ENCODE measurements at regions not wholly inside any gene's neighbourhood (a gene's known extent, or its start where the extent isn't known, plus 50 kb on each side); places are given as distances from the start of the nearest gene placed in this dataset.

- ChIA-PET POLR2A (ENCODE audit: partially characterized antibody) (no interaction called here), CTCF (ENCODE audit: partially characterized antibody) (no interaction called here)
- Histone ChIP-seq H3K4me1 (replicated peaks in 1 of 4; ENCODE audit: control insufficient read depth in 3 of 4, insufficient read depth in 4 of 4, low read length in 3 of 4) (no peaks in the 10 kb centered on the region), H3K14ac (ENCODE audit: insufficient read length) (no peak overlapping the region), H2BK20ac (ENCODE audit: low read length) (no peak overlapping the region), H3K56ac (replicated peaks; ENCODE audit: insufficient read length, low read depth, low read length) (no peak overlapping the region), H4K8ac (ENCODE audit: extremely low read depth, insufficient read depth, low read length) (no peak overlapping the region), H3K23ac (ENCODE audit: insufficient read length) (no peak overlapping the region), H3K4ac (replicated peaks; ENCODE audit: insufficient read length, low read depth, low read length) (no peak overlapping the region), H3K4me3 (ENCODE audit: extremely low read depth in 1 of 4, insufficient read depth in 2 of 4, low read depth in 3 of 4, low read length in 4 of 4) (no peak overlapping the region), H4K91ac (replicated peaks; ENCODE audit: insufficient read length, low read length) (no peak overlapping the region), H3K79me2 (ENCODE audit: control insufficient read depth in 1 of 2, insufficient read depth in 2 of 2, low read length in 2 of 2) (no peaks in the 10 kb centered on the region), H2BK12ac (ENCODE audit: low read depth, low read length) (no peak overlapping the region), H3K23me2 (ENCODE audit: low read depth, low read length) (no peaks in the 10 kb centered on the region), H4K5ac (ENCODE audit: insufficient read length, low read depth, low read length) (no peak overlapping the region), H2AK5ac (ENCODE audit: low read depth, low read length) (no peak overlapping the region), H3K9ac (replicated peaks in 1 of 4; ENCODE audit: extremely low read depth in 1 of 4, low read depth in 3 of 4, low read length in 3 of 4) (no peak overlapping the region), H3K4me2 (ENCODE audit: insufficient read depth in 1 of 2, low read depth in 2 of 2, low read length in 2 of 2) (no peak overlapping the region), H3K36me3 (ENCODE audit: control insufficient read depth in 2 of 4, insufficient read depth in 4 of 4, low read length in 3 of 4) (no peaks in the 10 kb centered on the region), H4K20me1 (replicated peaks in 1 of 2; ENCODE audit: control insufficient read depth in 1 of 2, insufficient read depth in 2 of 2, low read length in 2 of 2) (no peaks in the 10 kb centered on the region), H2BK5ac (ENCODE audit: low read depth, low read length) (no peak overlapping the region), H3K27me3 (replicated peaks in 1 of 4; ENCODE audit: control insufficient read depth in 3 of 4, extremely low read depth in 1 of 4, insufficient read depth in 3 of 4, low read length in 3 of 4) (no peaks in the 10 kb centered on the region), H2BK15ac (ENCODE audit: low read length) (no peak overlapping the region), H2BK120ac (replicated peaks; ENCODE audit: low read depth, low read length) (no peak overlapping the region), H3K79me1 (ENCODE audit: low read depth, low read length) (no peaks in the 10 kb centered on the region), H3K18ac (ENCODE audit: extremely low read depth, low read length) (no peak overlapping the region), H2AFZ (ENCODE audit: low read length) (no peak overlapping the region), H3K27ac (ENCODE audit: low read depth, low read length) (no peak overlapping the region), H3K9me3 (ENCODE audit: insufficient read depth in 2 of 2, low read depth in 1 of 2, low read length in 1 of 2) (no peaks in the 10 kb centered on the region)
- FAIRE-seq, result no peak
- WGBS, 2 experiments (ENCODE audit: extremely low coverage in 1 of 2, insufficient coverage in 1 of 2, insufficient read length in 1 of 2, insufficient replicate concordance in 2 of 2, low coverage in 1 of 2, low lambda C conversion rate in 2 of 2, missing lambda C conversion rate in 1 of 2), result 38% methylated on average over 5 of the region's 5 CpGs; no CpG with 5 or more reads in 1 of the 2 experiments
- no peak for DNase-seq (ENCODE audit: low read depth in 1 of 2, low spot score in 2 of 2)
- no peak for TF ChIP-seq CHD2 (IDR thresholded peaks at IDR 0.05; ENCODE audit: low read length)
- TF ChIP-seq PHF8 (conservative IDR thresholded peaks at IDR 0.05; ENCODE audit: low read depth, low read length), result no peak
- no peak for TF ChIP-seq CTCF (IDR thresholded peaks at IDR 0.05; ENCODE audit: control extremely low read depth in 1 of 3, insufficient read depth in 1 of 3, low read depth in 1 of 3, low read length in 3 of 3)
- TF ChIP-seq HDAC2 (IDR thresholded peaks at IDR 0.05; ENCODE audit: borderline replicate concordance in 1 of 2, low read depth in 2 of 2, low read length in 2 of 2), result no peak
- TF ChIP-seq TAF1 (IDR thresholded peaks at IDR 0.05; ENCODE audit: low read depth, low read length), result no peak
- no peak for TF ChIP-seq KDM4A (IDR thresholded peaks at IDR 0.05; ENCODE audit: low read depth, low read length, severe bottlenecking)
- no peak for TF ChIP-seq TBP (IDR thresholded peaks at IDR 0.05; ENCODE audit: low read depth, low read length)
- TF ChIP-seq ATF2 (IDR thresholded peaks at IDR 0.05; ENCODE audit: low read length), result no peak
- no peak for TF ChIP-seq SIX5 (IDR thresholded peaks at IDR 0.05; ENCODE audit: low read depth, low read length)
Observed at GRCh38 chr10:94199565-94199964, 163.2 kb downstream of the NOC3L start.

All from H1 (cell line).